CD4-positive, alpha-beta T cell treated with Interleukin-17A for 4 hours (primary cell): ENCODE measurements at regions not wholly inside any gene's neighbourhood (a gene's known extent, or its start where the extent isn't known, plus 50 kb on each side); places are given as distances from the start of the nearest gene placed in this dataset.
"Not testable (repeated sequence)": the region's sequence is repeated elsewhere in the genome, so short reads cannot be mapped to it uniquely, and the experiment has no call there.

Experiments
- DNase-seq: peaks from one replicate; pipeline ENCODE4 v3.0.0-alpha.2; 2020; ENCODE audit warnings: mixed read lengths

- no peak for DNase-seq
These were observed 373.5 kb upstream of the TRPC7 start for GRCh38 chr5:136738829-136739228.

GRCh38 chr5:136736021-136736420 is 370.7 kb upstream of the TRPC7 start:
- DNase-seq: no peak

GRCh38 chr5:136735611-136736010 is 370.3 kb upstream of the TRPC7 start:
- DNase-seq: not testable (repeated sequence)

- DNase-seq: no peak
These were observed 369.3 kb upstream of the TRPC7 start for GRCh38 chr5:136734628-136735027.

GRCh38 chr5:136732751-136733150 is 367.4 kb upstream of the TRPC7 start:
- DNase-seq: no peak

- no peak for DNase-seq
These were observed 366.0 kb upstream of the TRPC7 start for GRCh38 chr5:136731241-136731900.

GRCh38 chr5:136730426-136730825 is 365.1 kb upstream of the TRPC7 start:
- DNase-seq: no peak

GRCh38 chr5:136729901-136730355 is 364.6 kb upstream of the TRPC7 start:
- no peak for DNase-seq

- DNase-seq: no peak
These were observed 361.2 kb upstream of the TRPC7 start for GRCh38 chr5:136726506-136726905.

- no peak for DNase-seq
These were observed 358.8 kb upstream of the TRPC7 start for GRCh38 chr5:136724161-136724560.

- DNase-seq: no peak
These were observed 357.2 kb upstream of the TRPC7 start for GRCh38 chr5:136722581-136722980.

GRCh38 chr5:136722086-136722485 is 356.7 kb upstream of the TRPC7 start:
- DNase-seq: no peak

GRCh38 chr5:136720674-136721073 is 355.3 kb upstream of the TRPC7 start:
- DNase-seq: no peak

- no peak for DNase-seq
These were observed 352.6 kb upstream of the TRPC7 start for GRCh38 chr5:136717917-136718316.

- DNase-seq: no peak
These were observed 348.9 kb upstream of the TRPC7 start for GRCh38 chr5:136714286-136714685.

- no peak for DNase-seq
These were observed 347.3 kb upstream of the TRPC7 start for GRCh38 chr5:136712628-136713027.

- no peak for DNase-seq
These were observed 345.5 kb upstream of the TRPC7 start for GRCh38 chr5:136710834-136711233.

GRCh38 chr5:136703706-136704105 is 338.4 kb upstream of the TRPC7 start:
- no peak for DNase-seq

- no peak for DNase-seq
These were observed 337.7 kb upstream of the TRPC7 start for GRCh38 chr5:136703036-136703435.

GRCh38 chr5:136701191-136701590 is 335.8 kb upstream of the TRPC7 start:
- no peak for DNase-seq

- no peak for DNase-seq
These were observed 334.3 kb upstream of the TRPC7 start for GRCh38 chr5:136699651-136700050.

GRCh38 chr5:136698970-136699369 is 333.6 kb upstream of the TRPC7 start:
- DNase-seq: no peak

- DNase-seq: no peak
These were observed 328.9 kb upstream of the TRPC7 start for GRCh38 chr5:136694258-136694657.

- no peak for DNase-seq
These were observed 324.2 kb upstream of the TRPC7 start for GRCh38 chr5:136689552-136689951.

GRCh38 chr5:136686192-136686872 is 321.0 kb upstream of the TRPC7 start:
- DNase-seq: no peak
